ENCODE measurements at regions not wholly inside any gene's neighbourhood (a gene's known extent, or its start where the extent isn't known, plus 50 kb on each side); places are given as distances from the start of the nearest gene placed in this dataset.
"Not testable (repeated sequence)": the region's sequence is repeated elsewhere in the genome, so short reads cannot be mapped to it uniquely, and the experiment has no call there.

DNA sequence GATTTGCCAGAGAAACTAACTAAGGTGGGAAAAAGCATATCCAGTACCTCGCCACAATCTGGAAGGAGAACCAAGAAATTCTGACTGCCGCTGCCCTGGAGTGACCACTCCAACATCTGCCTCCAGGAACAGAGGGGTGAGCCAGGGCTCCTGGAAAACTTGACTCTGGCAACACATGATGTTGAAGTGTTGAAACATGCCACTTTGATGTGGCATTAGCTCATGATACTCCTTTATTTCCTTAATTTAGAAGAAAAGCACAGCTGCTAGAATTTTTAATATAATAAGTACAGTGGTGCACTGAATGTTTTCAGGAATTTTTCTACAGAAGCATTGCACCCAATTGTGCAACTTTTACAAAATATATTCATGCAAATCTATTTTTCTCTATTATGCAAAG, 109.9 kb upstream of the BCL6 start:
- DNase-seq = no peak

DNA sequence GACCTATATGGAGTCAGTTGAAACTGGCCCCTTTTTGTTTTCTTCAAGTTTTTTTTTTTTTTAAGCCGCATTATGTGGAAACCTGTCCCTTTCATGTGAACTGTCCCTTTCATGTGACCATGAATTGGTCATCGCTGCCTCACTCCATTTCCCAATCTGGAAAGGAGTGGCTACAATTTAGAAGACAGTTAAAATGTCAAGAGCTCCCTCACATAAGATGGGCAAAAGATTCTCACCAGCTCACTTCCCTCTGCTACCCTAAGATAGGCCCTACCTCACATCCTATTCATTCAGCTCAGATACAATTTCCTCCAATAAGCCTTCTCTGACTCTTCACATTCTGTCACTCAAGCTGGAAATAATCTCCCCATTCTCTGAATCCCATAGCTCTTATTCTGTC, 111.3 kb upstream of the BCL6 start:
- DNase-seq = no peak

DNA sequence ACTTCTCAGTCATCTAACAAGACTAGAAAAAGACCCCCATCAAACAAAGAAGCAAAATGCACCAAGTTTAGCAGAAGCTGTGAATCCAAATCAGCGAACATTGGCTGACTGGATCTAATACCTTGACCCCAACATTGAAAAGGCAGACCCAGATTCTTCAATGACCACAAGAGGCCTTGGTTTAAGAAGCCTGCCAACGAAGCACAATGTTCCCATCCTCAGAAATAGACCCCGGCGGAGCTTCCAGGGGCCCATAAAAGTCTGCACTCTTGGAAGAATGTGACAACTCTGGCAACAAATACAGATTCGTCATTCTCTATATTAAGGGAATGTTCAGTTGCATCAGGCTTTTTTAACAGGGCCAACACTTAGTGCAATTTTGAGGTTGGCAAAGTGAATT, 112.8 kb upstream of the BCL6 start:
- DNase-seq = no peak

DNA sequence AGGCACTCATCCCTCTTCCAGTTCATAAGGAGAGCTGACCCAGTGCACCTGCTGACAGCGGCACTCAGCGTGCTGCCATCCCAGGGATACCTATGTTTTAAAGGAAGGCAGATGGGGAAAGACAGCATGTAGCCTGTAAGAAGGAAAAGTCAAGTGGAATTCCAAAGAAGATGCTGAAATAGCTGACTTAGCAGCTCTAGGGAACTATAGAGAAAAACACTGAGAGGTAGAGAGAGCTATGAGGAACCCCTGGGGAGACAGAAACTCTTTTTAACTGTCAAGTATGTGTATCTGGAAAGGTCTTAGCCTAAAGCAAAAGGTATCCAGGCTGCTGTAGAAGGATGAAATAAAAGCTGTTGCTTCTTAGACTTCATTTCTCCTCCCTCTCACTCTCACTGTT, 113.4 kb upstream of the BCL6 start:
- no peak for DNase-seq

DNA sequence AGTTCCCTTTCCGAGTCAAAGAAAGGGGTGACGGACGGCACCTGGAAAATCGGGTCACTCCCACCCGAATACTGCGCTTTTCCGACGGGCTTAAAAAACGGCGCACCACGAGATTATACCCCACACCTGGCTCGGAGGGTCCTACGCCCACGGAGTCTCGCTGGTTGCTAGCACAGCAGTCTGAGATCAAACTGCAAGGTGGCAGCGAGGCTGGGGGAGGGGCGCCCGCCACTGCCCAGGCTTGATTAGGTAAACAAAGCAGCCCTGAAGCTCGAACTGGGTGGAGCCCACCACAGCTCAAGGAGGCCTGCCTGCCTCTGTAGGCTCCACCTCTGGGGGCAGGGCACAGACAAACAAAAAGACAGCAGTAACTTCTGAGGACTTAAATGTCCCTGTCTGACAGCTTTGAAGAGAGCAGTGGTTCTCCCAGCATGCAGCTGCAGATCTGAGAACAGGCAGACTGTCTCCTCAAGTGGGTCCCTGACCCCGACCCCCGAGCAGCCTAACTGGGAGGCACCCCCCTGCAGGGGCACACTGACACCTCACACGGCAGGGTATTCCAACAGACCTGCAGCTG, 117.5 kb upstream of the BCL6 start:
- not testable (repeated sequence) for DNase-seq

DNA sequence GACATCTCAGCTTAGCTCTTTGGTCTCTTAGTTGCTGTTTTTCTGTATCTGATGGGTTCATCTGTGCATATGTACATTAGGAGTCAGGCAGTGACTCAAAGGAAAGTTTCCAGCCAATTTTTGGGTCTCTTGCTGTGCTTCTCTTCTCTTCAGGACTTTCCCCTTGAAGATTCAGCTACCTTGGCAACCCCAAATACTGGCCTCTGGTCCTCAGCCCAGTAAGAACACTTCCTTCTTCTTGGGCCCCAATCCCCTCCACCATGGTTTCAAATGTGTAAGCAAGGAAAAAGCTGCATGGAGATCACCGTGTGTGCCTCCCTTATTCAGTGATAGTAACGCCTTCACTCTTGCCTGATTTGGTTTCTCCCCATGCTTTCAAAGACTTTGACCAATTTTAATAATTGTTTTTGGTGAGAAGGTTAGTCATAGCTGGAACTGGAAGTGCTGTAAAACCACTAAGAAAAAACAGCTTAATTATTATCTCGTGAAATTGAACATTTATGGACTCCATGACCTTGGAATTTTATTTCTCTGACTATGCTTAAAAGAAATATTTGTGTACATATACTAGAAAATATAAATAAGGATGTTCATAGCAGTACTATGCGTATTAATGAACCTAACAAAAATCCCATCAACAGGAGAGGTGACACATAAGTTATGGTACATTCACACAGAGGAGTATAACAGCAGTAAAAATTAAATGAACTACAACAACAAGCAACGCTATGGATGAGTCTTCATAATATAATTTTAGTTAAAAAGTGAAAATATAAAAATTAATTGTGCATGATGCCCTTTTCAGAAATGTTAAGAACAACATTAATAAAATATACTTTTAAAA, 125.3 kb upstream of the BCL6 start:
- no peak for DNase-seq

DNA sequence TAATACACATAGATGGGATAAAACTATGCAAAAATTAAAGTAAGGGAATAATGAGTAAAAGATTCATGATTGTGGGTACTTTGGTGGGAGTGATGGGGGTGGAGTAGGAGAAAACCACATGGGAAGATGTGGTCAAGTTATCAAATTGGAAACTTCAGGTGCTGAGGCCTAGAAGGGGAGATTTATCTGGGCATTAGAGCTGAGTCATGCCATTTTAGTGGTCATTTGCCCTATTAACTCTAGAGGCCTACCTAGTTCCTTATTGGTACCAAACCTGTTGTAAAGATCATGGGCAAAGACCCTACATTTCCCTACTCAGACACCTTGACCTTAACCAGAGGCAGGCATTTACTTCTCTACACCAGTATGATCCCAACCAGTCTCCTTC, 125.9 kb upstream of the BCL6 start:
- DNase-seq = no peak

DNA sequence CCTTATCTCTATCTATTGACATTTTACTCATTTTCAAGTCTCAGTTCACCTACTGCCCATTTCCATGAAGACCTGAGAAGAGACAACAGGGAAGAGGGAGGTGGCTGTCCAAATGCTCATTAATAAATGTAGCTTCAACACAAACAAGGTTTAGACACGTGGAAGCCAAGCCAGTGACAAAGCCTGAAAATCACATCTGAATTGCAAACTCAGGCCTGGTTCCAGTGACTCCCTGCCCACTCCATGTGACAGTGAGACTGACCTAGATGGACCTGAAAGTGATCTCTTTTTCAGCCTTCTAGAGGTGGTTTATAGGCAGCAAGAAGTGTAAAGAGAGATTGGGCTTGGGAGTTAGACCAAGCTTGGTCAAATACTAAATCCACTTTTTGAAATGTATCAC, 126.6 kb upstream of the BCL6 start:
- DNase-seq = no peak

DNA sequence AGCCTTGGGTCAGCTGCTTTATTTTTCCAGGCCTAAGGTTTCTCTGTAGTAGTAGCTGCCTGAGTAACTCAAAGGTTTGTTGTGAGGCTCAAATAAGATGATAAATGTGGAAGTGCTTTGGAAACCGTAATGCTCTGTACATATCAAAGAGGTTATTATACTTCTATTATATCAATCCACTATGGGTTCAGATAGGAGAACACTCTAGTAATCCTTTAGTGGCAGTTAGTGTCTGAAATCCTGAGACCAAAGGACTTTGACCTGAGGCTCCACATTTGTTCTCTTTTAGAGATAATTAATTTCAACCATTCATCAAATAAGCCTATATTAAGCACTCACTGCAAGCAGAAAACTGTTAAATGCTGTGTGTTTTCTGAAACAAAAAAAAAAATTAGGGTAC, 128.6 kb upstream of the BCL6 start:
- no peak for DNase-seq

DNA sequence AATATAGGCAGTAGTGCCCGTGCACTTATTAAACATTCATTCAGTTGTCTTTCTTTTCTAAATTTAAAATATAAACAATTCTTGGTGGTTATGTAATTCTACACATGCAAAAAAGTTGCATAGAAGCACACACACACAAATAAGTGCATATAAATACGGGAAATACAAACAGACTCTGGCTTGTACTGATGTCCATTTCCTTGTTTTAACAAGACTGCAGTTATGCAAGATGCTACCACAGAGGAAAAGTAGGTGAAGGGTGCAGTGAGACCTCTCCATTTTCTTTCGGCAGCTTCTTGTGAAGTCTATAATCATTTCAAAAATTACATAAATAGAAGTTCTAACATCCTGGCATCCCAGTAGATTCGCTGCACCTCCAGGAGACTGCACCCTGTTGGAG, 130.6 kb upstream of the BCL6 start:
- DNase-seq = no peak

DNA sequence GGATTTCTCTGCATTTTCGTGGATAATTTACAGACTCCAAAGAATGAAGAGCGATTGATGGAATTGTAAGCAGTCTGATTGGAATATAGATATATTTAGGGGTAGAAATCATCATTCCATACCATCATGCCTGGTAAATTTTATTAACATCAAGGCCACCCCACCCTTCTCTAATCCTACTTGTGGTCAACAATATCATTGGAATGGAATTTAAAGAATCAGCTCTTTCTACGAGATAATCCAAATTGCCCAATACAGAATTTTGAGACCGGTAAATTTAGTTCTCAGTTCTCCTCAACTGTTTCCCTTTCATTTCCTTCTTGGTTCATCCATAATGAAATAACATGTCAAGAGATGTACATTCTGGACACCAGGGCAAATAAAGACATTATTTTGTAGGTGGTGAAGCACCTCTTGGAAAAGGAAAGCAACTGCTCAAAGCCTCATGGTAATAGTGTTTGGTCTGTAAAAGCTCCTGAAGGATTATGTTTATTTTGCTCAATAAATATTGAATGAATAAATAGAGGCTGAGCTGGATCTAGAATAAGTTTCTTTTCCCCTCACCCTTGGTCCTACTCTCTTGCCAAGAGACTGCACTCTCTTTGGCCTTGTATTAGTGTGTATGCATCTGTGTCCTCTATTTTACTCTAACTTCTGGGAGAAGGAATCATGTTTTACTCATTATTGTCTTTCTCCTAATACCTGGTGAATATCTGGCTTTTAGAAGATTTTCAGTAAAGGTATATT, 133.7 kb upstream of the BCL6 start:
- no peak for DNase-seq

DNA sequence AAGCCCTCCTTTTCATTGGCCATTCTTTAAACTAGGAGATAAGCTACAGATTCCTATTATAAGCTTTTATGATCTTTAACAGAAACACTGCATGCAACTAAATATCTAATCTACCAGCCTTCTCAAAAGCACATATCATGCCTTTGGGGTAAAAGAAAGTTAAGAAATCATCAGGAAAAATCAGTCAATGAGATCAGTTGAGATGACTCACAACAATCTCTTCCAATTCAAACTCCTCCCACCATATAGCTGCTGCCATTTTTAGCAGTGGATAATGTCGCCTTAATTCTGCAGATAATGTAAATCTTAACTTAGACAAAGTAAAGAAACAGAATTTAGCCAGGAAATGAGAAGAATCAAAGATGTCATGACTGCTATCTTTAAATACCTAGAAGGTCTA, 135.2 kb upstream of the BCL6 start:
- DNase-seq = no peak

DNA sequence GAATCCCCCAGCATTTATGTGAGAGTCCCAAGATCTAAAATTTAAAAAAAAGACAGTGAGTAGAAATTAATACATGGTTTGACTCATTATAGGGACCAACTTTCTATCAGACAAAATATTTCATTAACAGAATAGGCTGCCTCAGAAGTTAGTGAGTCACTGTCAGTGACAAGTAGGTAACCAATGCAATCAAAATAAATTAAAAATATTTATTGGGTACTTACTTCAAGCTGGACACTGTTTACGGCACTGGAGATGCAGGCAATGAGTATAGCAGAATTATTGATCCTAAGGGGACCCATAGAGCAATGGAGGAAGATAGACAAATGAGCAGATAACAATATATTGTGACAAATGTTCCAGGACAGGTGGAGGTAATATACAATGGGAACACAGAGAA, 135.6 kb upstream of the BCL6 start:
- DNase-seq = no peak

DNA sequence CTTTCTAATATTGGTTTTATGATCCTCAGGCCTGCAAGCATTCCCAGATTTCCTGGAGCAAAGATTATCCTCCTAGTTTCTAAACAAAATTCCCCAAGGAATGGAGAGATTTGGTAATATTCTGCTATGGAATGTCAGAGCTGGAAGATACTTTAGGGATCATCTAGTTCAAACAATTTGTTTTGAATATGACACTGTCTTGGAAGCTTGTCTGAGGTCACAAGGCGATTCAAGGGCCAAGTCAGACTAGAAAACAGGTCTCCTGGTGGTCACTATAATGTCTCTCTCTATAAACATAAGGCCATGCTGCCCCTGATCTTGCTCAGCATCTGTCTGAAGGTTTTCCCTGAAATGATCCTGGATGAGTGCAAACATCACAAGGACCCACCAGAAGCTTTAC, 143.4 kb upstream of the BCL6 start:
- DNase-seq = no peak

DNA sequence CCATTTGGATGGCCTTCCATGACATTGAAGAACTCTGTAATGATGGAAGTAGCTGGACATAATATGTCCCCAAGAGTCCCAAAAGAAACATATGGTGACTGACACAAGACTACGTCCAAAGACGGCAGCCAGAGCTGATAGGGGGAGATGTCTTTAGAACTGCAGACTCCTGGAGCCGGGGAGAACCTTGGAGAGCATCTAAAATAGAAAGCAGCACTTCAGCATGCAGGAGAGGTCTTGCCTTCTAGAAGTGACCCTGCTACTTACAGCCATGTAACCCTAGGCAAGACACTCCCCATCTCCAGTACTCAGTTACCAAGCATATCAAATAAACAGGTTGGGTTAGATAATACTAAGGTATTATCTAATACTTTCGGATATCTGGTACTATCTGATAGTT, 143.8 kb upstream of the BCL6 start:
- no peak for DNase-seq

DNA sequence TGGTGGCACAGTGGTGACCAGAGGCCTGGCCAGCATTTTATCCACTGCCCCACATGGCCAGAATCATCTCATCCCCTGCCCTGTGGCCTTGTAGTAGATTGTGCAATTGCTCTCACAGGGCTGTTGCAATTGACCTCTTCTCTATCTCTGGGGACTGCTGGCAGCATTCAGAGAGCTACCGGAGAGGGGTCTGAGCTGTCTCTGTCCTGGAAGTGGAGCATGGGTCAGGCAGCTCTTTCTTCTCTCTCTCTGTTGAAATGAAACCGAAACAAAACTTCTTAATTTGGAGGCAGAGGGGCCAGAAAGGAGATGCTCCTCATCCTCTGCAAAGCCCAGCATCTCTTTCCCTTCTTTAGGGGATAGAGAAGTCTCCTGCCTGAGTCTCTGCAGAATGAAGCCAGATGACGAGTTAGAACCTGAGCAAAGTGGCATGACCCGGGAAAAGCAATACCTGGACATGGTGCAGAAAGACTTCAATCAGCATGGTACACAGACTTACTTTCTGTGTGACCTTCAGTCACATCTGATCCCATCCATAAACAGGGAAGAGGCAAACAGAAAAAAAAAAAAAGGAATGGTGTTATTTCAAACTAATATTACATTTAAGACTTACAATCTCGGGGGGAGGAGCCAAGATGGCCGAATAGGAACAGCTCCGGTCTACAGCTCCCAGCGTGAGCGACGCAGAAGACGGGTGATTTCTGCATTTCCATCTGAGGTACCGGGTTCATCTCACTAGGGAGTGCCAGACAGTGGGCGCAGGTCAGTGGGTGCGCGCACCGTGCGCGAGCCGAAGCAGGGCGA, 144.5 kb upstream of the BCL6 start:
- peak; percentile 26 for DNase-seq

DNA sequence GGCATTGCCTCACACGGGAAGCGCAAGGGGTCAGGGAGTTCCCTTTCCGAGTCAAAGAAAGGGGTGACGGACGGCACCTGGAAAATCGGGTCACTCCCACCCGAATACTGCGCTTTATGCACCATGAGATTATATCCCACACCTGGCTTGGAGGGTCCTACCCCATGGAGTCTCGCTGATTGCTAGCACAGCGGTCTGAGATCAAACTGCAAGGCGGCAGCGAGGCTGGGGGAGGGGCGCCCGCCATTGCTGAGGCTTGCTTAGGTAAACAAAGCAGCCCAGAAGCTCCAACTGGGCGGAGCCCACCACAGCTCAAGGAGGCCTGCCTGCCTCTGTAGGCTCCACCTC, 145.1 kb upstream of the BCL6 start:
- DNase-seq = not testable (repeated sequence)

DNA sequence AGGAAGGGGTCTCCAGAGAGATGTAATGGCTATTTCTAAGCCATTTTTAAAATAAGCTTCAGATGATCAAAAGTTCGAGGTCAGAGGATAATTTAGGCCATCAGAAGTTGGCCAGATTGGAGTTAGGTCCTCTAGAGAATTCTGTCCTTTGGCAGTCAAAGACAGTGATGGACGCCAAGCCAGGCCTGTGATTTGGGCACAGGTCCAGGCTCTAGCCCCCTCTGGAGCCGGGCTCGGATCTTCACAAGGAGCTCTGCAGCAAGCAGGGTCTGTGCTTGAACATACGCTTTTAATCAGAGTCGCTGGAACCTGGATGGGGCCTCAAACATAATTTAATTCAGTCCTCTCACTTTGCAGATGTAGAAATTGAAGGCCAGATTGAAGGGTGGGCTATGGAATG, 151.4 kb upstream of the BCL6 start:
- no peak for DNase-seq

DNA sequence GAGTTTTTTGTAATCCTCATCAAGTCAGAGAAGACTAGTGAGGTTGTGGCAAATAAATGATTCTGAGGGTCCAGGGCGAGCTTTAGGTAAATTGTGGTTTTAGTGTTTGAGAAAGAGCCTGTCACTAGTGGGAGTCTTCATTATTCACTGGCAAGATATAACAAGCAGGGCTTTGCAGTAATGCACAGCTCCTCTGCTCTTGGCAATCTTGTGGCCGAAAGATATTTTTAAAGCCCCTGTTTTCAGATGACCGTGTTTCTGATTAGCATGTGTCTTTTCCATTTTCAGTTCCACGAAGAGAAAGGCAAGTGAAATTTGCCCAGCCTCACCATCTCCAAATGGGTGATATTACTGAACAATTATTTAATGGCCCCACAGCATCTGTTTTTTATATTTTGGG, 154.0 kb upstream of the BCL6 start:
- no peak for DNase-seq

DNA sequence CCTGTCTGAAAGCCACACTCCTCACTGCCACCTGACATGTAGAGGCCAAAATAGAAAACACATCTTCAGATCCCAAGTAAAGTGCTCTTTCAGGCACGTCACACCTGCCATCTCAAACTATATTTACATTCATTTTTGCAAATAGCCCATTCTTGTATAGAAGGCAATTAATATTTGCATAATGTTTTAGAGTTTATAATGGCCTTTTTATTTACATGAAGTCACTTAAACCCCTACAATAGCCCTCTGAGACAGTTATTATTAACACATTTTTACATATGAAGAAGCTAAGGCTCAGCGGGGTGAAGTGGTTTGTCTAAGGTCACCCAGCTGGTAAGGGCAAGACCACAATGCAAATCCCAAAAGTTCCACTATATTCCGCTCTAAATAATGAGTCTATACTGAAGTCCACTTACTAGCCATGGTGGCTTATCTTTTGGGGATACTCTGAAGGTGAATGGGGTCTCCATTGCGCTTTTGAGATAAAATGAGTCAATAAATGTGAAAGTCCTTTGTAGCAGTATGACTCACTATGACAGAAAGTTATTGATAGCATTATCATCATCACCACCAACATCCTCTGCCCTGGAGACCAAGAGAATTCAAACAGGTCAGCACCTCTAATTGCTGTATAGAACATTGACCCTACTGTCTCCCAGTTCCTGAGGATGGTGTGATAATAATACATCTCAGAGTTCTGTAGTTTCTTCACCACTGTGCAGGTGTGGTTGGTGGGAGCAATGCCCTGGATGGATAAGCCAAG, 155.9 kb upstream of the BCL6 start:
- no peak for DNase-seq

DNA sequence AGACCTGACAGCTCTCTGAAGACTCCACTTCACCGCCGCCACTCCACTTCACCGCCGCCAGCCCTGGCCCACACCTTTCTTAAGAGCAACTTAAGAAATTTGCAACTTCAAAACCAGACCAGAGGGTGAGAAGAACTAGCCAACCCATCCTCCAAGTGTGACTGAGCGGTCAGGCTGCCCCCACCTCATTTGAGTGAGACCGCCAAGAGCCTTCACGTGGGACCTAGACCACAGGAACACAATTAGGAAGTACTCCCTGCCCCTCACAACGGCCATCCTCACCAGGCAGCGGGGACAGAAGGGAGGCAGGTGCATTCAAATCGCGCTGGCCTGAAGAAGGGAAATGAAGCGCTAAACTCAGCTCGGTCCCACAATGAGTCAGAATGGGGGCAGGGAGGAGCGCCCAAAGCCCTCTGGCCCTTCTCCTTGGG, 156.8 kb upstream of the BCL6 start:
- no peak for DNase-seq

DNA sequence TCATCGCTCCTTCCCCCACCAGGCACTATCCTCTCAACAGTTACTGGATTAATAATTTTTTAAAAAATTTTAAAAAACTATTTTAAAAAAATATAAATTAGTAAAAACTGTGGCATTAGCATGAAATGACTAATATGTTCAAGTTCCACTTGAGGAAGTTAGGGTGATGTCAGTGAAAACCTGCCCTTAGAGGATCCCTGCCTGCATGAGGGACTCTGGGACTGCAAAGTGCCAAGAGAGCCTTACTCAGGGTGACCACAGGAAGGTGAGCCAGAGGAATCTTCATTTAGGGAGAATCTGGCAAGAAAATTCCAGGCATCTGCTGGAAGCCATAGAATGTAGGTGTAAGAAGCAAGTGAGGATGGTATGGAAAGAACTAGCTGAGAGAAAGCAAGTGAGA, 157.7 kb upstream of the BCL6 start:
- DNase-seq = no peak

DNA sequence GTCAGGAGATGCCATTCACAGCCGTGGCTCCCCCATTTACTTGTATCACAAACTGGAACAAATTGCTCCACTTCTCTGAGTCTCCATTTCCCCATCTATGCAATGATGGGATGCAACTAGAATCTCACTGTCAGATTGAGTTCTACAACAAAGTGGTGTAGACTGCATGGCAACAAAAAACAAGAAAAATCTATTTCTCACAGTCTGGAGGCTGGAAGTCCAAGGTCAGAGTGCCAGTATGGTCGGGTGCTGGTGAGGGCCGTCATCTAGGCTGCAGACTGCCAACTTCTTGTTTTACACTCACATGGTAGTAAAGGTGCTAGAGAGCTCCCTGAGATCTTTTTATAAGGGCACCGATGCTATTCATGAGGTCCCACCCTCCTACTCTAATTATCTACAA, 158.4 kb upstream of the BCL6 start:
- no peak for DNase-seq
